ENCODE measurements at regions not wholly inside any gene's neighbourhood (a gene's known extent, or its start where the extent isn't known, plus 50 kb on each side); places are given as distances from the start of the nearest gene placed in this dataset.

DNA sequence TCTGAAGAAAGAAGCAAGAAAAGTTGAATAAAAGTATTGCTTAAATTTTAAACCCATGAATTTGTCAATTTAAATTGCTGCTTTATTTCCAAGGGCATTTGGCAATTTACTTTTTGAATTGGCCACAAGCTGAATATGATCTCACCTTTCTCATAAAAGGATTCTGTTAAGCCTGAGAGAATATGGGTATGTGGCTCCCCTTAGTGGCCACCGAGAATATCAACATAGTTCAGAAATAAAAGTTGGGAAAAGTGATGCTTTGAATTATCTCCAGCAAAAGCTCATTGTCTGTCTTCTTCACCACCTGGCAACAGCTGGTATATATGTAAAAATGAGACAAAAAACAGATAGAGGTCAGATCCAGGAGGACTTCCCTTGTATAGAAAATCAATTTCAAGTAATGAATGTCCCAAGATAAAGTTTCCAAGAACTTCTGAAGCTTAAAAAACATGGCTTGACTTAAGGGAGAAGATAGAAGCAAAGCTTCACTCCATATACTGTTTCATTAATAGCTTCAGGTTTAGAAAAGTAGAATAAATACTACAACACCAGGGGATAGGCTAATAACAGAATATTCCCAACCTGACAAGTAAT, 290.7 kb upstream of the FAM241A start:
- Histone ChIP-seq H3K9me3 (no peaks in the 10 kb centered on the region), H3K27me3 (peaks cover 0 to 13% (median 0%) of the 10 kb centered on the region in 7 donors), H3K4me3 (no peak overlapping the region), H3K27ac (no peak overlapping the region), H3K4me1 (no peaks in the 10 kb centered on the region), H3K36me3 (no peaks in the 10 kb centered on the region)
- TF ChIP-seq, protein P1, sequence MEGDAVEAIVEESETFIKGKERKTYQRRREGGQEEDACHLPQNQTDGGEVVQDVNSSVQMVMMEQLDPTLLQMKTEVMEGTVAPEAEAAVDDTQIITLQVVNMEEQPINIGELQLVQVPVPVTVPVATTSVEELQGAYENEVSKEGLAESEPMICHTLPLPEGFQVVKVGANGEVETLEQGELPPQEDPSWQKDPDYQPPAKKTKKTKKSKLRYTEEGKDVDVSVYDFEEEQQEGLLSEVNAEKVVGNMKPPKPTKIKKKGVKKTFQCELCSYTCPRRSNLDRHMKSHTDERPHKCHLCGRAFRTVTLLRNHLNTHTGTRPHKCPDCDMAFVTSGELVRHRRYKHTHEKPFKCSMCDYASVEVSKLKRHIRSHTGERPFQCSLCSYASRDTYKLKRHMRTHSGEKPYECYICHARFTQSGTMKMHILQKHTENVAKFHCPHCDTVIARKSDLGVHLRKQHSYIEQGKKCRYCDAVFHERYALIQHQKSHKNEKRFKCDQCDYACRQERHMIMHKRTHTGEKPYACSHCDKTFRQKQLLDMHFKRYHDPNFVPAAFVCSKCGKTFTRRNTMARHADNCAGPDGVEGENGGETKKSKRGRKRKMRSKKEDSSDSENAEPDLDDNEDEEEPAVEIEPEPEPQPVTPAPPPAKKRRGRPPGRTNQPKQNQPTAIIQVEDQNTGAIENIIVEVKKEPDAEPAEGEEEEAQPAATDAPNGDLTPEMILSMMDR (IDR thresholded peaks at IDR 0.05) = peak; percentile 16 to 62 (median 45)
- DNase-seq (peak in 1 of 2 donors; percentile 4), ATAC-seq (no peak)
- intact Hi-C loops (cut with DNase I) = loop anchor here in 6 of 10 donors (5.0 to 10.0 kb wide), 3 partner anchors 210 to 1220 kb away; no protein-coding TSS in a partner anchor
- 0 to 3% methylated on average over 1 of the region's 1 CpG for WGBS, 2 donors

DNA sequence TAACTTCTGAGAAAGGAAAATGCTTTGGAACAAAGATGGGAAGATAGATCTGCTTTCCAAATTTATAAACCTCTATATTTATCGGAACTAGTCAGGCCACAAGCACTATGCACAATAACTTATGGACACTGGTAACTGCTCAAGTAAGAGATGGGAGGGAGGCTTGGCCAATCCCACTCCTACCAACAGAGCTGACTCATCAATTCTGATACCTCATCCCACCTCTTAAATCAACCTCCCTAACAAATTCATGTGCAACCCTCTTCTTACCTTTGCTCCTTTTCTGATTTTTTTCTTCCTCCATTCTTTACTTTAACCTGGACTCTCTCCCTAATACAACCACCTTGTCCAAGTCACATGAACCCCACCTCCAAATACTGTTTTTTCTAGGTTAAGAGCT, 289.9 kb upstream of the FAM241A start:
- 88 to 93% methylated on average over 1 of the region's 1 CpG for WGBS, 2 donors
- H3K36me3 ChIP-seq = no peaks in the 10 kb centered on the region
- H3K27me3 ChIP-seq = peaks cover 0 to 13% (median 0%) of the 10 kb centered on the region in 7 donors
- DNase-seq (no peak), ATAC-seq (no peak)
- intact Hi-C loops (cut with DNase I) = loop anchor here in 4 of 10 donors (5.0 to 10.0 kb wide), 3 partner anchors 211 to 1221 kb away; no protein-coding TSS in a partner anchor
- TF ChIP-seq, protein P1 (IDR thresholded peaks at IDR 0.05) = no peak
- H3K4me1 ChIP-seq = no peaks in the 10 kb centered on the region
- H3K9me3 ChIP-seq = no peaks in the 10 kb centered on the region
- no peak overlapping the region for H3K4me3 ChIP-seq
- no peak overlapping the region for H3K27ac ChIP-seq

DNA sequence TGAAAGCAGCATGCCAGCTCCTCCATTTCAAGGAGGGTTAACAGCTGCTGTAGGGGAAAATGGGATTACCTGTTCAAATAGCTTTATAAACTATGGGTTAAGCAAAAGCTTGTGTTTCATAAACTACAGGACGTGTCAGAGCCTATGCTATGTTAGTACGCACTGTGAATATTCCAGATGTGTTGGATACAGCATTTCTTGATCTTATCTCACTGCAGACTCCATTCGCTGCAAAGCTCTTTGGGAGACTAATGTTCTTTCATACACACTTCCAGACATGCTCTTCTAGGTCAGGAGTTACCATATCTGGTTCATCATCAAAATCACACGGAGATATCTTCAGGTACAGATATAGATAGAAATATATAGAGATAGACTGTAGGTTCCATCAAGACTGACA, 281.2 kb upstream of the FAM241A start:
- WGBS, 2 donors = 64 to 67% methylated on average over 4 of the region's 4 CpGs

DNA sequence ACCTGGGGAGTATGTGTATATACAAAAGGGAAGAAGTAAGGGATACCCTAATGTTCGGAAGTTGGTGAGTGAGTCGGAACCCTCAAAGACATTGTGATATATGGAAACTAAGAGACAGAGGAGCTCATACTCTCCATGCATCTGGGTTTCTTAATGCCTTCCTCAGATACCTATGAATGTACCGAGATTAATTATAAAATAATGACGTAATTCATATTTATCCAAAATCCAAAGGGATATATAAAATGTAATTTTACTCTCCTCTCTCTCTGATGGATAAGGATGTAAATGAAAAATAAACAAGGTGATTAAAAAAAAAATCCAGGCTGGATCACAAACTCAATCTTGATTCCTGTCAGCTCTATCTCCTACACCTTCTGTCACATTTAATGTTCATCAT, 275.9 kb upstream of the FAM241A start:
- WGBS, 2 donors = 93 to 95% methylated on average over 4 of the region's 4 CpGs
- Histone ChIP-seq H3K9me3 (peaks cover 0 to 24% (median 0%) of the 10 kb centered on the region in 11 donors), H3K4me1 (no peaks in the 10 kb centered on the region), H3K27ac (no peak overlapping the region), H3K36me3 (no peaks in the 10 kb centered on the region), H3K27me3 (no peaks in the 10 kb centered on the region), H3K4me3 (no peak overlapping the region)
- TF ChIP-seq, protein P1 (IDR thresholded peaks at IDR 0.05) = no peak
- ATAC-seq (no peak), DNase-seq (no peak)
- intact Hi-C loops (cut with DNase I) = no loop called here

More for the DNA sequence above, 281.2 kb upstream of the FAM241A start:
- no peak overlapping the region for H3K4me3 ChIP-seq
- DNase-seq (no peak), ATAC-seq (no peak)
- TF ChIP-seq, protein P1 (IDR thresholded peaks at IDR 0.05) = no peak
- peaks cover 0 to 5% (median 0%) of the 10 kb centered on the region in 7 donors for H3K27me3 ChIP-seq
- H3K36me3 ChIP-seq = no peaks in the 10 kb centered on the region
- peaks cover 0 to 24% (median 0%) of the 10 kb centered on the region in 11 donors for H3K9me3 ChIP-seq
- no peaks in the 10 kb centered on the region for H3K4me1 ChIP-seq
- intact Hi-C loops (cut with DNase I) = no loop called here
- no peak overlapping the region for H3K27ac ChIP-seq
